SK-N-SH (cell line): ENCODE measurements at regions not wholly inside any gene's neighbourhood (a gene's known extent, or its start where the extent isn't known, plus 50 kb on each side); places are given as distances from the start of the nearest gene placed in this dataset.

Experiments used
- CTCF ChIA-PET: fragments of 300-600, 350-600 bp; formaldehyde crosslinking; extraction: SDS; loops from one replicate; lab custom pipeline; 2021; lab: Yijun Ruan, JAX
- POLR2A ChIA-PET: fragments of 350-600 bp; sonication (Branson Sonifier 250); formaldehyde crosslinking; extraction: SDS; loops from one replicate; lab custom pipeline; 2020; ENCODE audit warnings: antibody characterized with exemption, inconsistent platforms; lab: Yijun Ruan, JAX
- DNase-seq: peaks from one replicate; pipeline ENCODE4 v3.0.0; 2012
- H2AFZ ChIP-seq: fragments of 200-600 bp; sonication (generic); 2 replicates; pipeline ENCODE4 v1.8.1; 2016; ENCODE audit warnings: antibody characterized with exemption, mild to moderate bottlenecking, low read depth
- H3F3A ChIP-seq: fragments of 200-600 bp; sonication (generic); replicated peaks from 2 replicates; pipeline ENCODE3; 2016; ENCODE audit warnings: antibody characterized with exemption, mild to moderate bottlenecking; ENCODE audit not compliant: insufficient read depth
- H3K27ac ChIP-seq, 2 experiments: fragments of 200-500 bp in 1 of 2; fragments of 200-600 bp in 1 of 2; sonication (Bioruptor generic) in 1 of 2; sonication (generic), shearing (Covaris generic) in 1 of 2; 2 replicates each; pipeline versions ENCODE4 v1.5.1 to v1.6.1; 2014 to 2016; ENCODE audit warnings: low read depth in 2 of 2, inconsistent platforms in 1 of 2, low read length in 1 of 2, mild to moderate bottlenecking in 1 of 2, mixed read lengths in 1 of 2
- H3K27me3 ChIP-seq: fragments of 200-600 bp; sonication (generic), shearing (Covaris generic); 2 replicates; pipeline ENCODE4 v1.6.1; 2016; ENCODE audit warnings: mixed run types; ENCODE audit not compliant: insufficient read depth
- H3K36me3 ChIP-seq, 2 experiments: fragments of 200-500 bp in 1 of 2; fragments of 200-600 bp in 1 of 2; sonication (Bioruptor generic) in 1 of 2; sonication (generic) in 1 of 2; replicated peaks in 1 of 2; 2 replicates each; pipeline versions ENCODE3 to v1.5.1; 2014 to 2016; ENCODE audit warnings: low read length in 1 of 2, mild to moderate bottlenecking in 1 of 2; ENCODE audit not compliant: insufficient read depth in 2 of 2, control insufficient read depth in 1 of 2
- H3K4me1 ChIP-seq, 2 experiments: fragments of 200-500 bp in 1 of 2; fragments of 200-600 bp in 1 of 2; sonication (Bioruptor generic) in 1 of 2; sonication (generic), shearing (Covaris generic) in 1 of 2; 2 replicates each; pipeline versions ENCODE4 v1.5.1 to v1.6.1; 2014 to 2016; ENCODE audit warnings: low read depth in 1 of 2, low read length in 1 of 2, mixed run types in 1 of 2; ENCODE audit not compliant: insufficient read depth in 2 of 2, control insufficient read depth in 1 of 2
- H3K4me2 ChIP-seq: fragments of 200-600 bp; sonication (generic), shearing (Covaris generic); 2 replicates; pipeline ENCODE4 v1.6.1; 2017; ENCODE audit warnings: mixed run types
- H3K4me3 ChIP-seq, 2 experiments: fragments of 200-500 bp in 1 of 2; fragments of 200-600 bp in 1 of 2; sonication (Bioruptor generic) in 1 of 2; sonication (generic), shearing (Covaris generic) in 1 of 2; 2 replicates each; pipeline versions ENCODE4 v1.5.1 to v1.8.1; 2014 to 2016; ENCODE audit warnings: low read depth in 2 of 2, inconsistent platforms in 1 of 2, low read length in 1 of 2, mild to moderate bottlenecking in 1 of 2, mixed read lengths in 1 of 2, moderate library complexity in 1 of 2
- H3K79me2 ChIP-seq: fragments of 200-600 bp; sonication (generic); 2 replicates; pipeline ENCODE4 v1.8.1; 2017; ENCODE audit warnings: mild to moderate bottlenecking; ENCODE audit not compliant: insufficient read depth
- H3K9ac ChIP-seq: fragments of 200-600 bp; sonication (generic); 2 replicates; pipeline ENCODE4 v1.6.1; 2017; ENCODE audit warnings: mixed run types
- H3K9me2 ChIP-seq: fragments of 200-600 bp; sonication (generic); 2 replicates; pipeline ENCODE4 v1.6.1; 2017; ENCODE audit warnings: mixed run types
- H3K9me3 ChIP-seq: fragments of 200-600 bp; sonication (generic); 2 replicates; pipeline ENCODE4 v1.6.1; 2017; ENCODE audit warnings: mixed run types, mild to moderate bottlenecking, moderate library complexity
- H4K20me1 ChIP-seq: fragments of 200-600 bp; sonication (generic); 2 replicates; pipeline ENCODE4 v1.6.1; 2017; ENCODE audit warnings: mild to moderate bottlenecking, mixed run types; ENCODE audit not compliant: insufficient read depth
- FOSL2 ChIP-seq: IDR thresholded peaks from 2 replicates; pipeline ENCODE4 v1.4.0; 2012; ENCODE audit warnings: low read depth, mild to moderate bottlenecking, moderate library complexity, borderline replicate concordance
- FOXJ3 ChIP-seq: sonication (generic); formaldehyde crosslinking; IDR thresholded peaks from 2 replicates; pipeline ENCODE4 v1.5.1; 2020; ENCODE audit warnings: mild to moderate bottlenecking, missing genetic modification reagents
- GATA2 ChIP-seq: sonication (generic); formaldehyde crosslinking; IDR thresholded peaks from 2 replicates; pipeline ENCODE4 v1.5.0; 2020; ENCODE audit warnings: mild to moderate bottlenecking, missing genetic modification reagents
- IRF3 ChIP-seq: fragments of 150-350 bp; IDR thresholded peaks from 2 replicates; pipeline ENCODE4 v1.6.1; 2016; ENCODE audit warnings: mild to moderate bottlenecking, low read depth, low read length
- JUND ChIP-seq: IDR thresholded peaks from 2 replicates; pipeline ENCODE4 v1.4.0; 2012
- MAX ChIP-seq: IDR thresholded peaks from 2 replicates; pipeline ENCODE4 v1.4.0; 2012; ENCODE audit warnings: low read depth
- PBX3 ChIP-seq: IDR thresholded peaks from 2 replicates; pipeline ENCODE4; 2012
- RAD21 ChIP-seq: IDR thresholded peaks from 2 replicates; pipeline ENCODE4 v1.6.1; 2012; ENCODE audit warnings: mild to moderate bottlenecking, low read length
- RCOR1 ChIP-seq: fragments of 150-350 bp; IDR thresholded peaks from 2 replicates; pipeline ENCODE4 v1.6.1; 2017; ENCODE audit warnings: antibody characterized with exemption, low read length
- REST ChIP-seq: IDR thresholded peaks from 2 replicates; pipeline ENCODE4 v1.6.1; 2012; ENCODE audit warnings: mild to moderate bottlenecking, low read depth, low read length, moderate library complexity
- RFX5 ChIP-seq: IDR thresholded peaks from 2 replicates; pipeline ENCODE4 v1.6.1; 2012; ENCODE audit warnings: mild to moderate bottlenecking, improper control_type of control experiment, low read length
- SIN3A ChIP-seq: IDR thresholded peaks from 2 replicates; pipeline ENCODE4 v1.6.1; 2012; ENCODE audit warnings: low read depth, mild to moderate bottlenecking, low read length, moderate library complexity, borderline replicate concordance
- SMC3 ChIP-seq: IDR thresholded peaks from 2 replicates; pipeline ENCODE4 v1.6.1; 2012; ENCODE audit warnings: low read depth, low read length, improper control_type of control experiment
- TCF12 ChIP-seq: IDR thresholded peaks from 2 replicates; pipeline ENCODE4 v1.4.0; 2012
- TEAD4 ChIP-seq: IDR thresholded peaks from 2 replicates; pipeline ENCODE4 v1.4.0; 2012; ENCODE audit warnings: mild to moderate bottlenecking, borderline replicate concordance; ENCODE audit not compliant: insufficient read depth
- USF2 ChIP-seq: fragments of 150-350 bp; IDR thresholded peaks from 2 replicates; pipeline ENCODE4 v1.6.1; 2017; ENCODE audit warnings: antibody characterized with exemption, low read length, low read depth, borderline replicate concordance
- YY1 ChIP-seq: IDR thresholded peaks from 2 replicates; pipeline ENCODE4 v1.4.0; 2012; ENCODE audit warnings: low read depth, mild to moderate bottlenecking
- ZBTB33 ChIP-seq: IDR thresholded peaks from 2 replicates; pipeline ENCODE4 v1.4.0; 2012; ENCODE audit warnings: low read depth, borderline replicate concordance
- WGBS: methylation state at CpG from one replicate; pipeline ENCODE4 v1.1.6; 2017; ENCODE audit warnings: low lambda C conversion rate; 5-methylcytosine and 5-hydroxymethylcytosine counted together

- no peak for TF ChIP-seq PBX3
- TF ChIP-seq YY1 = no peak
- no peak for TF ChIP-seq USF2
- TF ChIP-seq IRF3 = no peak
- TF ChIP-seq MAX = no peak
- no peak for TF ChIP-seq TCF12
- no peak for TF ChIP-seq SIN3A
Measured at GRCh38 chr18:27709344-27709743, 467.6 kb downstream of the CDH2 start (continued).

- Histone ChIP-seq H3K36me3 (no peaks in the 10 kb centered on the region), H3K4me2 (no peak overlapping the region), H4K20me1 (no peaks in the 10 kb centered on the region), H3K4me1 (no peaks in the 10 kb centered on the region)
- TF ChIP-seq RAD21 (no peak), PBX3 (no peak), ZBTB33 (no peak), FOXJ3 (CRISPR knock-in tag) (no peak), JUND (no peak), RCOR1 (no peak), REST (no peak), TEAD4 (no peak), USF2 (no peak), SMC3 (no peak), FOSL2 (no peak), RFX5 (no peak), TCF12 (no peak), GATA2 (CRISPR knock-in tag) (no peak)
- TF ChIP-seq, all 33 proteins: peak for 0
- H3K27me3 ChIP-seq = no peaks in the 10 kb centered on the region
- H3K9me3 ChIP-seq = no peaks in the 10 kb centered on the region
- no peaks in the 10 kb centered on the region for H3K9me2 ChIP-seq
- WGBS = 74% methylated on average over 1 of the region's 1 CpG
- POLR2A ChIA-PET = no interaction called here
- no peak overlapping the region for H3K4me3 ChIP-seq
- no peak overlapping the region for H3K9ac ChIP-seq
- no peaks in the 10 kb centered on the region for H3F3A ChIP-seq
- CTCF ChIA-PET = interaction anchor here (1.6 kb wide), 1 partner anchor 102 kb away, joined by 4 read pairs; no protein-coding TSS in a partner anchor
- DNase-seq = no peak
- no peak overlapping the region for H3K27ac ChIP-seq
- H2AFZ ChIP-seq = no peak overlapping the region
- no peaks in the 10 kb centered on the region for H3K79me2 ChIP-seq
Measured at GRCh38 chr18:27707201-27707600, 469.7 kb downstream of the CDH2 start.
